Endothelial cell of umbilical vein (primary cell): ENCODE measurements at regions not wholly inside any gene's neighbourhood (a gene's known extent, or its start where the extent isn't known, plus 50 kb on each side); places are given as distances from the start of the nearest gene placed in this dataset.

Source experiments
- BruUV-seq: library from RNA; stranded (reverse); fragments of 400-500 nt; replicated peaks from 2 replicates; lab custom pipeline; 2021; lab: Mats Ljungman, UMichigan
- CTCF ChIA-PET: fragments of 300-600, 350-600 bp; sonication (Branson Sonifier 250); formaldehyde crosslinking; loops from one replicate; lab custom pipeline; 2021; ENCODE audit warnings: antibody characterized with exemption, inconsistent platforms; lab: Charles Lee
- POLR2A ChIA-PET: fragments of 300-600, 350-600 bp; sonication (Branson Sonifier 250); formaldehyde crosslinking; loops from one replicate; lab custom pipeline; 2021; ENCODE audit warnings: antibody characterized with exemption, inconsistent platforms; lab: Charles Lee
- DNase-seq: peaks from one replicate; pipeline ENCODE4 v3.0.0-alpha.2; 2011; ENCODE audit warnings: low read depth, low spot score
- FAIRE-seq: peaks from 2 replicates; lab custom pipeline; 2011; peaks lifted over from hg19 to GRCh38; lab: Jason Lieb, UNC
- H2AFZ ChIP-seq: 2 replicates; pipeline ENCODE4 v1.6.0; 2012; ENCODE audit warnings: low read depth, low read length, control low read depth, inconsistent platforms
- H3K27ac ChIP-seq: 2 replicates; pipeline ENCODE4 v1.5.1; 2011; ENCODE audit warnings: low read depth, mild to moderate bottlenecking, control low read depth, low read length, moderate library complexity; ENCODE audit not compliant: insufficient read depth
- H3K27me3 ChIP-seq, 2 experiments: 2 replicates each; pipeline versions ENCODE4 v1.6.0 to v1.6.1; 2011; ENCODE audit warnings: low read length in 2 of 2, mixed read lengths in 1 of 2; ENCODE audit not compliant: control insufficient read depth in 2 of 2, insufficient read depth in 2 of 2
- H3K36me3 ChIP-seq, 2 experiments: 2 replicates in 1 of 2; 3 replicates in 1 of 2; pipeline ENCODE4 v1.5.1; 2011; ENCODE audit warnings: low read length in 2 of 2, mild to moderate bottlenecking in 1 of 2, moderate library complexity in 1 of 2; ENCODE audit not compliant: control insufficient read depth in 2 of 2, insufficient read depth in 2 of 2; ENCODE audit errors: extremely low read depth in 1 of 2
- H3K4me1 ChIP-seq: 3 replicates; pipeline ENCODE4 v1.5.1; 2011; ENCODE audit warnings: mild to moderate bottlenecking, low read length; ENCODE audit not compliant: control insufficient read depth, insufficient read depth; ENCODE audit errors: extremely low read depth
- H3K4me2 ChIP-seq: 2 replicates; pipeline ENCODE4 v1.6.1; 2011; ENCODE audit warnings: low read length, control low read depth, mixed read lengths; ENCODE audit not compliant: insufficient read depth
- H3K4me3 ChIP-seq, 3 experiments: fragments of 200-600 bp in 1 of 3; sonication (generic), shearing (Covaris generic) in 1 of 3; replicated peaks in 1 of 3; 2 replicates each; pipeline ENCODE4 v1.5.1; 2011 to 2016; ENCODE audit warnings: control low read depth in 3 of 3, low read length in 3 of 3, mild to moderate bottlenecking in 2 of 3, inconsistent platforms in 1 of 3, low read depth in 1 of 3, moderate library complexity in 1 of 3; ENCODE audit not compliant: insufficient read depth in 1 of 3
- H3K79me2 ChIP-seq: 2 replicates; pipeline ENCODE4 v1.6.0; 2012; ENCODE audit warnings: low read length, inconsistent platforms; ENCODE audit not compliant: control insufficient read depth, insufficient read depth
- H3K9ac ChIP-seq: replicated peaks from 2 replicates; pipeline ENCODE3; 2011; ENCODE audit warnings: low read length, control low read depth; ENCODE audit not compliant: insufficient read depth; ENCODE audit errors: extremely low read depth
- H3K9me1 ChIP-seq: replicated peaks from 3 replicates; pipeline ENCODE4 v1.6.0; 2011; ENCODE audit warnings: mild to moderate bottlenecking, low read length; ENCODE audit not compliant: control insufficient read depth, insufficient read depth; ENCODE audit errors: extremely low read depth
- H3K9me3 ChIP-seq: replicated peaks from 2 replicates; pipeline ENCODE4 v1.5.1; 2012; ENCODE audit warnings: low read length, inconsistent platforms; ENCODE audit not compliant: control insufficient read depth, insufficient read depth
- H4K20me1 ChIP-seq: replicated peaks from 2 replicates; pipeline ENCODE3; 2011; ENCODE audit warnings: mild to moderate bottlenecking, low read length; ENCODE audit not compliant: control insufficient read depth, insufficient read depth; ENCODE audit errors: extremely low read depth
- EZH2 ChIP-seq: IDR thresholded peaks from 2 replicates; pipeline ENCODE4 v1.6.1; 2012; ENCODE audit warnings: borderline replicate concordance, low read depth, mild to moderate bottlenecking, moderate library complexity, low read length, inconsistent platforms; ENCODE audit not compliant: severe bottlenecking
- FOS ChIP-seq: IDR thresholded peaks from 2 replicates; pipeline ENCODE4 v1.6.1; 2011; ENCODE audit warnings: mild to moderate bottlenecking, low read length, moderate library complexity, borderline replicate concordance; ENCODE audit not compliant: insufficient read depth
- GATA2 ChIP-seq: IDR thresholded peaks from 2 replicates; pipeline ENCODE4 v1.7.0; 2011; ENCODE audit warnings: low read depth, mild to moderate bottlenecking, moderate library complexity, mixed read lengths, low read length; ENCODE audit not compliant: insufficient read length, insufficient read depth
- MYC ChIP-seq: IDR thresholded peaks from one replicate; pipeline ENCODE4 v1.6.1; 2011; ENCODE audit warnings: mild to moderate bottlenecking, low read depth, low read length
- POLR2A ChIP-seq: IDR thresholded peaks from 2 replicates; pipeline ENCODE4 v1.6.1; 2012; ENCODE audit warnings: low read depth, mild to moderate bottlenecking, control low read depth, low read length
- dilution Hi-C: fragments of 300-500 bp; cut with MboI; formaldehyde crosslinking; loops from one replicate; pipeline ENCODE4 v1.15.0; 2019; ENCODE audit warnings: low sequenced_read_pairs; ENCODE audit not compliant: extremely low pct_ligation_motif_present
- intact Hi-C: fragments of 100-400 bp; cut with micrococcal nuclease; formaldehyde crosslinking; loops from one replicate; pipeline ENCODE4 v1.10.0; 2022
- TF ChIP-seq, protein P1 (sequence below), 2 donors: IDR thresholded peaks; 1 replicate in 1 of 2; 2 replicates in 1 of 2; pipeline ENCODE4 v1.5.1; 2011; ENCODE audit warnings: low read length in 2 of 2, mild to moderate bottlenecking in 2 of 2, moderate library complexity in 2 of 2, control low read depth in 1 of 2, inconsistent platforms in 1 of 2, low read depth in 1 of 2; ENCODE audit not compliant: insufficient read depth in 1 of 2; ENCODE audit errors: extremely low read depth in 1 of 2
- TF ChIP-seq, protein P2 (sequence below): IDR thresholded peaks from 2 replicates; pipeline ENCODE4 v1.6.1; 2011; ENCODE audit not compliant: insufficient read depth, insufficient read length

DNA sequence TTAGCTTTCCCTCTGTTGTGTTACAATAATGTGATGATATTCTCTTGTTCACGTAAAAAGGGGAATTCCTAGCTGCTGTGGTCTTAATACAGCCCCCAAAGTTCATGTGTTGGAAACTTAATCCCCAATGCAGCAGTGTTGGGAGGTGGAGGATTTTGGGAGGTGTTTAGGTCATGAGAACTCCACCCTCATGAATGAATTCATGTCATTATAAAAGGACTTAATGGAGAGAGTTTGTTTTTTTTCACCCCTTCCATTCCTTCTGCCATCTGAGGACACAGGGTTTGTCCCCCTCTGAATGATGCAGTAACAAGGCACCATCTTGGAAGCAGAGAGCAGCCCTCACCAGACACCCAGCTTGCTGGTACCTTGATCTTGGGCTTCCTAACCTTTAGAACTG, 253.4 kb upstream of the DDHD1 start:
- no peaks in the 10 kb centered on the region for H3K36me3 ChIP-seq
- no peak overlapping the region for H3K4me3 ChIP-seq
- no peaks in the 10 kb centered on the region for H3K9me3 ChIP-seq
- DNase-seq: no peak
- H3K4me2 ChIP-seq: no peak overlapping the region
- peaks cover 0 to 2% of the 10 kb centered on the region in 2 experiments for H3K27me3 ChIP-seq
- ChIA-PET CTCF (no interaction called here), POLR2A (no interaction called here)
- no TSS peak for BruUV-seq
- no peak overlapping the region for H3K27ac ChIP-seq
- no peaks in the 10 kb centered on the region for H3K9me1 ChIP-seq
- FAIRE-seq: no peak
- TF ChIP-seq EZH2: no peak
- TF ChIP-seq FOS: no peak
- TF ChIP-seq GATA2: no peak
- TF ChIP-seq, protein P1, sequence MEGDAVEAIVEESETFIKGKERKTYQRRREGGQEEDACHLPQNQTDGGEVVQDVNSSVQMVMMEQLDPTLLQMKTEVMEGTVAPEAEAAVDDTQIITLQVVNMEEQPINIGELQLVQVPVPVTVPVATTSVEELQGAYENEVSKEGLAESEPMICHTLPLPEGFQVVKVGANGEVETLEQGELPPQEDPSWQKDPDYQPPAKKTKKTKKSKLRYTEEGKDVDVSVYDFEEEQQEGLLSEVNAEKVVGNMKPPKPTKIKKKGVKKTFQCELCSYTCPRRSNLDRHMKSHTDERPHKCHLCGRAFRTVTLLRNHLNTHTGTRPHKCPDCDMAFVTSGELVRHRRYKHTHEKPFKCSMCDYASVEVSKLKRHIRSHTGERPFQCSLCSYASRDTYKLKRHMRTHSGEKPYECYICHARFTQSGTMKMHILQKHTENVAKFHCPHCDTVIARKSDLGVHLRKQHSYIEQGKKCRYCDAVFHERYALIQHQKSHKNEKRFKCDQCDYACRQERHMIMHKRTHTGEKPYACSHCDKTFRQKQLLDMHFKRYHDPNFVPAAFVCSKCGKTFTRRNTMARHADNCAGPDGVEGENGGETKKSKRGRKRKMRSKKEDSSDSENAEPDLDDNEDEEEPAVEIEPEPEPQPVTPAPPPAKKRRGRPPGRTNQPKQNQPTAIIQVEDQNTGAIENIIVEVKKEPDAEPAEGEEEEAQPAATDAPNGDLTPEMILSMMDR (IDR thresholded peaks at IDR 0.05; ENCODE audit: extremely low read depth in 1 of 2, insufficient read depth in 1 of 2, low read depth in 1 of 2, low read length in 2 of 2): no peak
- TF ChIP-seq, protein P2, sequence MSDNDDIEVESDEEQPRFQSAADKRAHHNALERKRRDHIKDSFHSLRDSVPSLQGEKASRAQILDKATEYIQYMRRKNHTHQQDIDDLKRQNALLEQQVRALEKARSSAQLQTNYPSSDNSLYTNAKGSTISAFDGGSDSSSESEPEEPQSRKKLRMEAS: no peak
- TF ChIP-seq MYC: no peak
- no peak overlapping the region for H3K9ac ChIP-seq
- no peaks in the 10 kb centered on the region for H3K79me2 ChIP-seq
- intact Hi-C loops: no loop called here
- dilution Hi-C loops: no loop called here
- H2AFZ ChIP-seq: no peak overlapping the region
- no peaks in the 10 kb centered on the region for H3K4me1 ChIP-seq
- H4K20me1 ChIP-seq: no peaks in the 10 kb centered on the region

DNA sequence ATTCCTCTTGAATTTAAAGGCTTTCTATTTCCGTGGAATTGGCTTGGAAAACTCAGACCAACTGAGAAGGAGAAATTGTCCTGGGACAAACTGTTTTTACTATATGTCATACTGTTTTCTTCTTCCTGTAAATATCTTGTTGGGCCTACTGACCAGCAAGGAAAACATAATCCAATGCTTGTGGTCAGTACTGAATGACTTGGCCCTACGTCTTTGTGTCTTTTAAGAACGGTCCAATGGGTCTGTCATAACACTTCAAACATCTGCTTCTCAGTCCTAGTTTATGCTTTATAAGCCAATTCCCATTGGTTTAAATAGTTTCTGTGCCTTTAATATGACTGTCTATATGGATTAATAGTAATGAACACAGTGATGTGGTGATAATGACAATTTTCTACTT, 248.5 kb upstream of the DDHD1 start:
- H3K9ac ChIP-seq: no peak overlapping the region
- CTCF ChIA-PET: no interaction called here
- no peaks in the 10 kb centered on the region for H3K9me3 ChIP-seq
- POLR2A ChIA-PET: no interaction called here
- no peak overlapping the region for H2AFZ ChIP-seq
- H3K27ac ChIP-seq: no peak overlapping the region
- no TSS peak for BruUV-seq
- dilution Hi-C loops: no loop called here
- H3K36me3 ChIP-seq: no peaks in the 10 kb centered on the region
- no peak overlapping the region for H3K4me2 ChIP-seq
- H4K20me1 ChIP-seq: no peaks in the 10 kb centered on the region
- H3K4me3 ChIP-seq: no peak overlapping the region
- no peaks in the 10 kb centered on the region for H3K27me3 ChIP-seq
- FAIRE-seq (no peak), DNase-seq (no peak)
- intact Hi-C loops: no loop called here
- H3K9me1 ChIP-seq: no peaks in the 10 kb centered on the region
- no peak for TF ChIP-seq POLR2A
- TF ChIP-seq, protein P1 (IDR thresholded peaks at IDR 0.05; ENCODE audit: extremely low read depth in 1 of 2, insufficient read depth in 1 of 2, low read depth in 1 of 2, low read length in 2 of 2): no peak
- no peaks in the 10 kb centered on the region for H3K79me2 ChIP-seq
- H3K4me1 ChIP-seq: no peaks in the 10 kb centered on the region
